Ascending aorta (tissue), 2 donors: ENCODE measurements at regions not wholly inside any gene's neighbourhood (a gene's known extent, or its start where the extent isn't known, plus 50 kb on each side); places are given as distances from the start of the nearest gene placed in this dataset.
"Not testable (repeated sequence)": the region's sequence is repeated elsewhere in the genome, so short reads cannot be mapped to it uniquely, and the experiment has no call there.

Experiments used
- DNase-seq, 2 donors: peaks; one replicate each; pipeline ENCODE4 v3.0.0-alpha.2; 2019; ENCODE audit warnings: low spot score in 2 of 2
- H3K27ac ChIP-seq, 2 donors: fragments of 200-600 bp; sonication (generic); one replicate each; pipeline ENCODE4 v1.5.1; 2016 to 2017; ENCODE audit warnings: mild to moderate bottlenecking in 1 of 2
- H3K27me3 ChIP-seq: fragments of 200-600 bp; sonication (generic); one replicate; pipeline ENCODE4 v1.5.1; 2017
- H3K36me3 ChIP-seq, 2 donors: fragments of 200-600 bp; sonication (generic); one replicate each; pipeline ENCODE4 v1.5.1; 2016
- H3K4me1 ChIP-seq, 2 donors: fragments of 200-600 bp; sonication (generic); one replicate each; pipeline ENCODE4 v1.5.1; 2016 to 2017; ENCODE audit warnings: mild to moderate bottlenecking in 1 of 2
- H3K4me3 ChIP-seq, 2 donors: fragments of 200-600 bp; sonication (generic); one replicate each; pipeline ENCODE4 v1.5.1; 2016 to 2017; ENCODE audit warnings: mild to moderate bottlenecking in 1 of 2
- H3K9me3 ChIP-seq, 2 donors: fragments of 200-600 bp; sonication (generic); one replicate each; pipeline ENCODE4 v1.5.1; 2016
- CTCF ChIP-seq, 3 experiments: fragments of 200-600 bp in 2 of 3; fragments of 450-650 bp in 1 of 3; sonication (generic) in 2 of 3; IDR thresholded peaks; one replicate each; pipeline ENCODE4 v1.5.1; 2016 to 2019; ENCODE audit warnings: antibody characterized with exemption in 3 of 3, mild to moderate bottlenecking in 1 of 3, moderate library complexity in 1 of 3
- intact Hi-C: fragments of 100-400 bp; cut with DNase I; formaldehyde crosslinking; loops from one replicate; pipeline ENCODE4 v1.15.1; 2023

GRCh38 chr21:16215193-16215592, 485.4 kb downstream of the USP25 start:
- Histone ChIP-seq H3K4me1 (peaks cover 0 to 8% of the 10 kb centered on the region in 2 donors), H3K4me3 (no peak overlapping the region), H3K27ac (no peak overlapping the region), H3K36me3 (no peaks in the 10 kb centered on the region), H3K9me3 (no peaks in the 10 kb centered on the region), H3K27me3 (no peaks in the 10 kb centered on the region)
- no peak for DNase-seq
- no peak for TF ChIP-seq CTCF (IDR thresholded peaks at IDR 0.05)
- intact Hi-C loops = no loop called here

- DNase-seq = no peak
- no peak for TF ChIP-seq CTCF (IDR thresholded peaks at IDR 0.05)
- no peak overlapping the region for H3K27ac ChIP-seq
- H3K4me3 ChIP-seq = no peak overlapping the region
- no peaks in the 10 kb centered on the region for H3K9me3 ChIP-seq
- H3K4me1 ChIP-seq = peaks cover 0 to 8% of the 10 kb centered on the region in 2 donors
- intact Hi-C loops = no loop called here
- H3K27me3 ChIP-seq = no peaks in the 10 kb centered on the region
- H3K36me3 ChIP-seq = no peaks in the 10 kb centered on the region
Measured at GRCh38 chr21:16215663-16216183, 485.9 kb downstream of the USP25 start.

- H3K27ac ChIP-seq = no peak overlapping the region
- DNase-seq = no peak
- intact Hi-C loops = no loop called here
- H3K36me3 ChIP-seq = no peaks in the 10 kb centered on the region
- H3K4me1 ChIP-seq = peaks cover 0 to 8% of the 10 kb centered on the region in 2 donors
- H3K27me3 ChIP-seq = no peaks in the 10 kb centered on the region
- TF ChIP-seq CTCF (IDR thresholded peaks at IDR 0.05) = no peak
- no peaks in the 10 kb centered on the region for H3K9me3 ChIP-seq
- H3K4me3 ChIP-seq = no peak overlapping the region
Measured at GRCh38 chr21:16216288-16216962, 486.6 kb downstream of the USP25 start.

GRCh38 chr21:16218682-16219343, 489.0 kb downstream of the USP25 start:
- intact Hi-C loops = no loop called here
- TF ChIP-seq CTCF (IDR thresholded peaks at IDR 0.05) = no peak

GRCh38 chr21:16224756-16225155, 495.0 kb downstream of the USP25 start:
- DNase-seq, H3K4me3 ChIP-seq, H3K27ac ChIP-seq, intact Hi-C loops, H3K4me1 ChIP-seq, H3K36me3 ChIP-seq, H3K27me3 ChIP-seq: not testable (repeated sequence)
- peaks cover 0 to 11% of the 10 kb centered on the region in 2 donors for H3K9me3 ChIP-seq

More at GRCh38 chr21:16218682-16219343, 489.0 kb downstream of the USP25 start:
- Histone ChIP-seq H3K27me3 (no peaks in the 10 kb centered on the region), H3K27ac (no peak overlapping the region), H3K4me1 (peaks cover 0 to 4% of the 10 kb centered on the region in 2 donors), H3K36me3 (no peaks in the 10 kb centered on the region), H3K4me3 (no peak overlapping the region), H3K9me3 (no peaks in the 10 kb centered on the region)
- no peak for DNase-seq

- intact Hi-C loops = no loop called here
- Histone ChIP-seq H3K4me3 (no peak overlapping the region), H3K27ac (no peak overlapping the region), H3K36me3 (no peaks in the 10 kb centered on the region), H3K9me3 (no peaks in the 10 kb centered on the region), H3K4me1 (no peaks in the 10 kb centered on the region), H3K27me3 (no peaks in the 10 kb centered on the region)
- TF ChIP-seq CTCF (IDR thresholded peaks at IDR 0.05) = no peak
- DNase-seq = no peak
Measured at GRCh38 chr21:16239659-16240265, 510.0 kb downstream of the USP25 start.
